Stimulated activated CD8-positive, alpha-beta memory T cell treated with anti-CD3 and anti-CD28 coated beads, Interleukin-15, amount 100 ng/mL, for 24 hours (primary cell): ENCODE measurements at regions not wholly inside any gene's neighbourhood (a gene's known extent, or its start where the extent isn't known, plus 50 kb on each side); places are given as distances from the start of the nearest gene placed in this dataset.
"Not testable (repeated sequence)": the region's sequence is repeated elsewhere in the genome, so short reads cannot be mapped to it uniquely, and the experiment has no call there.

Source experiments
- DNase-seq: peaks from one replicate; pipeline ENCODE4 v3.0.0-alpha.2; 2020; ENCODE audit warnings: low read depth

DNA sequence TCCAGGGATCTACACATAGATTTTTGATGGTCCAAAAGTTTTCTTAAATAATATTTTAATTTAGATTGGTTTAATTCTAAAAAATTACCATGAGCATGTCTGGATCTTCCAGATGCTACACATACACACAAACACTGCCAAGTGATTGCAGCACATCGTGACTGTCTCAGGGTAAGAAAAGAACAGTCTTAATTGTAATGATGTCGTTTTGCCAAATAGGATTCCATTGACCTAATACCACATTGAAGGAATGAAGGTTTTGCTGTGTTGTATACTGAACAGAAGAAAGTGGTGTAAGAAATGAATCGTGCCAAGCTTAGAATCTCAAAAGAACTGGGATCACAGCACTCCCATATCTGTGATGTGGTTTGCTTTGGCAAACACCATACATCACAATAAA is 633.3 kb upstream of the CAMK1G start:
- DNase-seq, result no peak

DNA sequence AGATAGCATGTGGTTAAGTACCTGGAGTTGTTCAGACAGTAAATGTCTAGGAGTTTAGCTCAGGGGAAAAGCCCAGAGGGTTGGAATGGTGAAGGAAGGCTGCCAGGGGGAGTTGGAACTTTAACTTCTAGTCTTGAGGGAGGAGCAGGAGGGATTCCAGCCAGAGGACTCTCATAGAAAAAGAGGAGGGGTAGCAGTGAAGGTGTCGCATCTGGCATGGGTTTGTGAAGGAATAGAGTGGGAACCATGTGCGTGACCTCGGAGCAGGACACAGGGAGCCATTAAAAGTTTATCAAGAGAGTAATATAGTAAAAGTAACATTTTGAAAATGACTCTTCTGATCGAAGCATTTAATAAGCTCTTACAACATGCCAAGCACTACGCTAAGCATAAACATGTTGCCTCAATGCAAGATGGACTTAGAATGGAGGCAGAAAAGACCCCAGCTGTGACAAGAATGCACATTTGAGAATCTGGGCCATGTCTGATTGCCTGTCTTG is 632.4 kb upstream of the CAMK1G start:
- DNase-seq, result no peak

DNA sequence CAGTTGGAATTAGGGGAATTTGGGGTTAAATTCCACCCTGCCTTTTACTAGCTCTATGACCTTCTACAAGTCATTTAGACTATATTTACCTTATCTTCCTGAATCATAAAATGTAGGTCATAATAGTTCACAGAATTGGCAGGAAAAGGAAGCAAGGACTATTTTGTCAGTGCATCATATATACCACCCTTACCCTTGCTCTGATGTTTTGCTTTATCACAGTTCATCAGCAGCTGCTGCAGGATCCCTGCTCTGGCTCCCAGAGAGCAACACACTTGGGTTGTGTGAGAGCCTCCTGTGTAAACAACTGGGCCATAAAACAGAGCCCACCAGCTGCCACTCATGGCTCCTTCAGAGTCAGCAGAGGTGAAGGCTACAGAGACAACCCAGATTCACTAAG is 631.6 kb upstream of the CAMK1G start:
- no peak for DNase-seq

DNA sequence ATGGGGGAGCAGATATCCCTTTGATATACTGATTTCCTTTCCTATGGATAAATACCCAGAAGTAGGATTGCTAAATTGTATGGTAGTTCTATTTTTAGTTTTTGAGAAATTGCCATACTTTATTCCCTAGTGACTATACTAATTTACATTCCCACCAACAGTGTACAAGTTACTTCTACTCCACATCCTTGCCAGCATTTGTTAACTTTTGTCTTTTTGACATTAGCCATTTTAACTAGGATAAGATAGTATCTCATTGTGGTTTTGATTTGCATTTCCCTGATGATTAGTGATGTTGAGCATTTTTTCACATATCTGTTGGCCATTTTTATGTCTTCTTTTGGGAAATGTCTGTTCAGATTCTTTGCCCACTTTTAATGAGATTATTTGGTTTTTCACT is 620.6 kb upstream of the CAMK1G start:
- no peak for DNase-seq

DNA sequence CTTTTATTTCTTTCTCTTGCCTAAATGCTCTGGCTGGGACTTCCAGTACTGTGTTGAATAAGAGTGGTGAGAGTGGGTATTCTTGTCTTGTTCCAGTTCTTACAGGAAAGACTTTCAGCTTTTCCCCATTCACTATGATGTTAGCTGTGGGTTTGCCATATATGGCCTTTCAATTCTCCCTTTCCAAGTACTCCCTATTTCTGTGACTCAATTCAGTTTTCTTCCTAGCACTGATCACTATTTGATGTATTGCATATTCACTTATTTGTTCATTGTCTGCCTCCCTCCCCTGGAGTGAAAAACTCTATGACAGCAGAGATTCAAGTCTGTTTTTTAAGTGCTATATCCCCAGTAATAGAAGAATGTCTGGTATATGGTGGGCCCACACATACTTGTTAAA is 618.2 kb upstream of the CAMK1G start:
- no peak for DNase-seq

DNA sequence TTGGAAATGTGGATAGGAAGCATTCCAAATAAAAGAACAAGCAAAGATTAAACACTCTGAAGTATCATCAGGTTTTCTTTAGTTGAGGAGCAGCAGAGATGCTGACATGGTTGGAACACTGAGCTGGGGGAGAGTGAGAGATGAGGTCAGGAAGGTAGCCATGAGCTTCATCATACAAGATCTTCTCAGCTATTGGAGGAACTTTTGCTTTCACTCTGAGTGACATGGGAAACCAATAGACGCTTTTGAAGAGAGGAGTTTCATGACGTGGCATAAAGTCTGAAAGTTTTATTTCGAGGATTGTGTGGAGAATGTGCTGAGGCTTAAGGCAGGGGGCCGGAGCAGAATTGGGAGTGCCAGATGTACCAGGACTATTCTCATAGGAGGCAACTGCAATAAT is 616.2 kb upstream of the CAMK1G start:
- DNase-seq, result no peak

DNA sequence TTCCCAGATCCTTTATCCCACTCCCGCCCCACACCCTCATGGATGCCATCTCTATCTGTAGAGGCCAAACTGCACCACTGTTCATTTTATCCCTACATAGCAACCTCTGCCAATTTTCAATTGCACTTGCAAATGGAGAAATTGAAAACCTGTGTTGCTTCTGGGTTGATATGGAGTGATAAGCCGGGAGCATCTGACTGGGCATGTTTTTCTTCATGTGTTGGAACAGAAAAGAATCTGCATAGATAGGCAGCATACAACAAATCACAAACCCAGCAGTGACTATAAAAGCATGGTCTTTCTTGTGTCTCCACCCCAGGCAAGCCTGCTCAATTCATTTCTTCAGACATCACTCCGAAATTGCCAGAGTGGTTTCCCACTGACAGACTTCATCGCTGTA is 608.8 kb upstream of the CAMK1G start:
- no peak for DNase-seq

DNA sequence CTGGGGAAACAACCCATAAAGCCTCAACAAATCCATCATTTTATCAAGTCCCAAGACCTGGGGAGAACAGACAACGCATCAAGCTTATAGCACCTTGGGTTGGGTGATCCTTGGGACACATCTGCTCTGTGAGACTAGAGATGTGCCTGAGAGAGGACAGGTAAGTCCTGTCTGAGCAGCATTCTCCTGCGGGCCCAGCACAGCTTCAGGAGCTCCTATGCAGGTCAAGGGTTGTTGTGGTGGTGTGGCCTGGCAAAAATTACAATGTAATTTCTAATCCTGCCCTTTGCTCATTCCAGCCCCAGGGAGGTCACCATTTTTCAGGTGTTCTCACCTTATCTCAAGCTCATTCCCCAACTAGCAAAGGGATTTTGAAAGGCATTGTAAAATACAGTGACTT is 608.1 kb upstream of the CAMK1G start:
- no peak for DNase-seq

DNA sequence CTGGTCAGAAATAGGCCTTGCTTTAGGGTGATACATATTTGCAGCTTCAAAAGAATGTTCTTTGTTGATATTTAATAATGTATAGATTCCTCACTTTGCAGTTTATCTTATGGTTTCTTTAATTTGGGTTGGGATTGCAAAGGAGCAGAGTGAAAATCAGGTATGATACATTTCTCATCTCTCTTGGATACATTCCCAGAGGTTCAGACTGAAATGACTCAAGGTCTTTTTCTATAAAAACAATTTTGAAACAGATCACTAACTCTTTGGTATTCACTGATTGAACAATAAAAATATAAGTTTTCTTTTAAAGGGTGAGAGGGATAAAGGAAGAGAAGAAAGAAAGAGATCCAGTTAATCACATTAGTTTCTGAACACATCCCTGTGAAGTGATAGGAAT is 606.5 kb upstream of the CAMK1G start:
- DNase-seq, result no peak

DNA sequence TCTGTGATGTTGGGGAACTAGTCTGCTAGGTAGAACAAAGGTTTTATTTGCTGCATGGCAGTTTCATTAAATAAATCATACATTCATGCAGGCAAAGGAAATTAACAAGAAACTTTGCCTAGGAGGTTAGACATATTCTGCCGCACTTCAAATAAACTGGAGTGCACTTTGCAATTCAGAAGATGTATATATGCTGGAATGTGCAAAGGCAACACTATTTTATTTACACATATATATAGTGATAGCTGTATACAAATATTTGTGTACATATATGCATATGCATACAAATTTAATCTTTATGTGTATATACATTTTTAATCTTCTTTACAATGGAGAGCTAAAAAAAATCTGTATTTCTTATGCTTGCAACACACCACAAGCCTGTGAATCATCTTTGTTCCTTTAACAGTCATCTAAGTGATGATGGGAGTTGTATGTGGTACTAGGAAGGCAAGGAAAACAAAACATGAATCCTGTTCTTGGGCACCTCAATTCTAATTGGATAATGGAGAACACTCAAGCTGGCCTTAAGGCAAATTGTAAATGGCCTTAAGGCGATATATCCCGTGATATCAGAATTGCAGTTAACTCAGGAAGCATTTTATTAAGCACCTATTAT is 605.8 kb upstream of the CAMK1G start:
- no peak for DNase-seq

DNA sequence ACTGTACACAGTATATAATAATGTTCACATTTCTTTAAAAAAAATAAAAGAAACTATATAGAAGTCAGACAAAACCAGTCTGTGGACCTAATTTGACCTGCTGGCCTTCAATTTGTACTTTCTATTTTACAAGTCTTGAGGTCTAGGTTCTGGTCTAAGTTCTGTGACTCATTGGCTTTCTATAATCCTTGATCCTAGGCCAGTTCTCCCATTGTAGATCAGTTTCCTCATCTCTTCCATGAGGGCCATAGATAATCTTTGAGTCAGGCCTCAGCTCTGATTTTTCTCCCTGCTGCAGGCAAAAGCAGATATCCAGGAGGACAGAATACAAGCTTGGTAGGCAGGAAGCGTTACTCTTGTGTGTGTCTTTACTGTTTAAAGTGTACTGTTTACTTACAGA is 603.7 kb upstream of the CAMK1G start:
- DNase-seq, result no peak

DNA sequence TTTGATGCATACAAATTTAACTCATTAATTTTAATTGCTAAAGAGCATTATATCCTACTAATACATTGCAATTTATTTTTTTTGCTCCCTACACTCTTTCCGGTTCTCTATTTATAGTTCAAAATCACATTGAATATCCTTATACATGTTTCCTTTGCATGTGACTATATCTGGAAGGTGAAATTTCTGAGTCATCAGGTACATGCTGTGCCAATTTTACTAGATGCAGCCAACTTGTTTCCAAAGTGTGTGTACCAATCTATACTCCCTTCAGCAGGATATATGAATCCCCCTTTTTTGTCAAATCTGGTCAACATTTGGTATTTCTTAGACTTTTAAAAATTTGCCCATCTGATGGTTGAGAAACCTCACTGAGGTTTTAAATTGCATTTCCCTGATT is 602.9 kb upstream of the CAMK1G start:
- DNase-seq, result no peak

DNA sequence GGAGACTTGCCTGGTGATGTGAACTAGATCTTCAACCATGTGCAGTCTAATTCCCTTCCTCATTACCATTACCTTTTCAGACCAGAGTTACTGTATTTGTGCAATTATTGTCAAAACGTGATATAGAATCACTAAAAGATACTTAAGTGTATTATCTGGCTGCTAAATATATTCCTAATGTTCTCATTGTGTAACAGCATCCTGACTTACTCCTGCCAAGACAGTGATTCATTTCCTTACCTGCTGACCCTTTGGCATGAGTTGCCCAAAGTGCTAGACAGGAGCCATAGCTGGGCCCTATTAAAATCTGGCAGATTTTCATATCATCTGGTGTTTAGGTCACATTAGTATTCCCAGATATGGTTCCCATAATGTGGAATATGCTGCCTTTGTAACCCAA is 598.3 kb upstream of the CAMK1G start:
- no peak for DNase-seq

DNA sequence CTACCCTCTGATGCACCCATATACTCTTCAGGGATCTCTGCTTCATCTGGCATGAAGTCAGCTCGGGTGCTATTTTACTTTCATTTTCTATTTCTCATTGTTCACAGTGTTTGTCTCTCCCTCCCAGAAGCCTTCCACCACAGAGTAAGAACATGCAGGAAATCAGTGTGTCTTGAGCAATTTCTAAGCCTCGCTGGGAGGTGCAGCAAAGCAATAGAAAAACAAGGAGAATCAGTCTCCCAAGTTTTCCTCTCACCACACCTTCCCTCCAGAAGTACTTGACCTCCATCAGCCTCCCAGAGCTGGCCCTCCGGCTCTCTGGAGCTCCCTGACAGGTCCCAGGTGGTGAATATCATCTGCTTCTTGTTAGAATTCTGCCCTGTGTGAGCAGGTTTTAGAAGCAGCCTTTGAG is 594.7 kb upstream of the CAMK1G start:
- no peak for DNase-seq

DNA sequence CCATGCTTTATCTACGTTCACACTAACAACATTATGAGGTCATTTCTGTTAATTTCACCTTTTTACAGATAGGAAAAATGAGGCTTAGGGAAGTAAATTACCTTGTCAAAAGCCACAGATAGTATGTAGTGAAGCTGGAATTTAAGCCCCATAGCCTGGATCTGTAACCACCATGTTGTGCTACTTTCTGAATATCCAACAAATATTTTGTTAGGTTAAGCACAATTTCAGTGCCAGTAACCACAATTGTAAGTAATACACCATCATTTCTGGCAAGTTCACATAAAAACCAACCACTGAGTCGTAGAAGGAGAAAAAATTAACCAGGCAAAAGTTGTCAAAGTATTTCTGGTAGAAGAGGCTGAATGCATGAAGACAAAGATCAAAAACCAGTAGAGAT is 593.1 kb upstream of the CAMK1G start:
- no peak for DNase-seq

DNA sequence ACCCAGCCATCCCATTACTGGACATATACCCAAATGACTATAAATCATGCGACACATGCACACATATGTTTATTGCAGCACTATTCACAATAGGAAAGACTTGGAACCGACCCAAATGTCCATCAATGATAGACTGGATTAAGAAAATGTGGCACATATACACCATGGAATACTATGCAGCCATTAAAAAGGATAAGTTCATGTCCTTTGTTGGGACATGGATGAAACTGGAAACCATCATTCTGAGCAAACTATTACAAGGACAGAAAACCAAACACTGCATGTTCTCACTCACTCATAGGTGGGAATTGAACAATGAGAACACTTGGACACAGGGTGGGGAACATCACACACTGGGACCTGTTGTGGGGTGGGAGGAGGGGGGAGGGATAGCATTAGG is 586.5 kb upstream of the CAMK1G start:
- not testable (repeated sequence) for DNase-seq

DNA sequence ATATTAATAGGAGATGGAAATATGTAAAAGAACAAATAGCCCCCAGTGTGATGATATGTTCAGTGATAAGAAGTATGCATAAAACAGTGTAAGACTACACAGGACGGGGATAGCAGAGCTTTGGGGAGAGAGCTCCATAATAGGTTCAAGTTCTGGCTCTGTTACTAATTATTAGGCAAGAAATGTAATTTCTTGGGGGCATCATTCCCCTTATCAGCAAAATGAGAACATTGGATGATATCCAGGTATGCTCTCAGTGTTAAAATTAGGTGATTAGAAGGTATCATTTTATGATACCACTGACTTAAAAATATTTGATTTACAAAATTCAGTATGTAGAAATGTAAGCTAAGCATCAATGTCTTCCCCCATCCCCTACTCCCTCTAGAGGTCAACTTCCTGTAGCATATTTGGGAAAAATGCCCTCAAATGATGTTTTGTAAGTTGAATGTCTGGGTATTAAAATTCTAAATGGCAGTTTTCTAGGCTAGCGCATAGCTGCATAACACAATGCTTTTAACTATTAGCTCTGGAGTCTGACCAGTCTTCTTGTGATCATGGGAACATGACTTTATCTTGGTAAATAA is 585.7 kb upstream of the CAMK1G start:
- DNase-seq, result no peak

DNA sequence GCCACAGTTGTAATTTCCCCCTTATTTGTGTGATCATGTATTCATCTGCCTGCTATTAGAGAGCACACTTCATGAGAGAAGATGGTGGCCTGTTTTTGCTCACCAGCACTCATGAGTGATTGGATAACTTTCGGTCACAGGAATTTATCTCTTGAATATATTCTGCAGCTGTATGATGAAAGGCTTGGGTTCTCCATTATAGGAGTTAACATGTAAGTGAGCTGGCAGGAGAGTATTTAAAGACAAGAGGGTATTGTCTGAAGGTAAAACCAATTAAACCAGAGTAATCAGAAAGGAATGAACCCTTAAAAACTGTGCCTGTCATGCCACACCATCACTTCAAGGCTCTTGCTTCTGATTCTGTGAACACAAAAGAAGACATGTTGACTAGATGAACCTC is 574.9 kb upstream of the CAMK1G start:
- no peak for DNase-seq

DNA sequence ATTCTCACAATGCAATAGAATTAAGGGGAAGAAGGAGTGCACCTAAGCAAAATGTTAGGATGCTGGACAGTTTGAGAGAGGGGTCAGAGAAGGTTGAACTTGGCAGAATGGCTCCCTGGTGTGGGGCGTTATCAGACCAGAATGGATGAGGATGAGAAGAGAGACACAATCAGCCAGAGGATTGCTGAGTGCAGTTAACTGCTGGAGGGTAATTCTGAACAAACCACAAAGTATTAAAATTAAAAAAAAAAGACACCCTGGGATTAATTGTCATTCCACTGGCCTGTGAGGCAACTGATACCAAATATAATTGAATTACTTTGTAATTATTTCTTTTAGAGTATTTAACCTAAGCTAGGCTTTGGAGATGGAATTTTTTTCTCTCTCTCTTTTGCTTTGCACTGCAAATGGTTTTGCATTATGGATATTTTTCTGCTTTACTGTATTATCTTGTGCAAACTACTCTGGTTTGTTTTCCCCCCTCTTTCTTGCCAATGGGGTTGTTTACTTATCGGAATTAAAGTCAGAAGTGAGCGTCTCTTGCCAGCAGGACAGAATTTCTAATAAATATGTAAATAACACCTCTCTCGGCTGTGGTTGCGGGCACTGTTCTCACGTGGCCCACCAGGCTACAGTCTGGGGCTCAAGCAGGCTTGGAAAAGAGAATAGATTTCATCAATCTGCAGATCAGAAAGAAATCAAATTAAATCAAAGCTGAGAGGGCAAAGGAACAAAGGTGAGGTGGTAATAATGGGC is 572.9 kb upstream of the CAMK1G start:
- no peak for DNase-seq

DNA sequence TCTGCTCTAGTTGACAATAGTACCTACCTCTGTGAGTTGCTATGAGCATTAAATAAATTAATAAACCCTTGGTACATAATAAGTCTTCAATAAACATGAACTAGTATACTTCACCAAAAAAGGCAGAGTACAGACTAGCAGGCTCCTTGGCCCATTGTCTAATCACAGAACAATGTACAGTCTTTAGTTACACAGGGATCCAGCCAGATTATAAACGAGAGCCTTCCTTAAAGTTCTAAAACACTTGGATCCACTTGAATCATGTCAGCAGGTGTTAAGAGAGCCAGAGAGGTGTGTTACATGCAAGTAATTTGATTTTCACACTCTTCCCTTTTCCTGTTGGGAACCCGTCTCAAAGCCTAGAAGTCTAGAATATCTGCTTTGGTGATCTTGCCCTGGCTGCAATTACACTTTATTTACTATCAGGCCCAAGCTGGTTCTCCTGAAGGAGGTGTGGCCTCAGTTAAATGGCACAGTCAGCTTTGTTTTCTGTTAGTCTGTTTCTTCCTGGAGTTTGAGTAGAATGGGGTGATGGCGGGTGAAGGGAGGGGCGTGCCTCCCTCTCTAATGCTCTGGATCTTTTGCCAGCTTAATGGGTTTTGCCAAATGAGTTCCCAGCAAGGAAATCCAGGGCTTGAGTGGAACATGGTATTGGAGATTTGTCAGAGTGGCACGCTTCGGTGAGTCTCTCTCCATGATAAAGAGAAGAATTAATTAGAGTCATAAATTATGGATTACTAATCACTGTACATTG is 570.9 kb upstream of the CAMK1G start:
- no peak for DNase-seq

DNA sequence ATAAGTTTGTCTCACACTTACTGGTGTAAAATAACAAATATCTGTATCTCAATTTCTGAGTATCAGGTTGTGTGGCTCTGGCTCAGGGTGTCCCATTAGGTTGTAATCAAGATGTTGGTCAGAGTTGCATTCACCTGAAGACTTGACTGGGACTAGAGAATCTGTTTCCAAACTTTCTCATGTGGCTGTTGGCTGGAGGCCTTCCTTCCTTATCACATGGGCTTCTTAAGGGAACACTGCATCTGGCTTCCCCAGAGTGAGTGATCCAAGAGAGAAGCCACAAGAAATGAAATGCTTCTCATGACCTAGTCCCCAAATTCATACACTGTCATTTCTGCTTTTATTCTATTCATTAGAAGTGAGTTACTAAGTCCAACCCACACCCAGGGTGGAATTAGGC is 568.4 kb upstream of the CAMK1G start:
- no peak for DNase-seq

DNA sequence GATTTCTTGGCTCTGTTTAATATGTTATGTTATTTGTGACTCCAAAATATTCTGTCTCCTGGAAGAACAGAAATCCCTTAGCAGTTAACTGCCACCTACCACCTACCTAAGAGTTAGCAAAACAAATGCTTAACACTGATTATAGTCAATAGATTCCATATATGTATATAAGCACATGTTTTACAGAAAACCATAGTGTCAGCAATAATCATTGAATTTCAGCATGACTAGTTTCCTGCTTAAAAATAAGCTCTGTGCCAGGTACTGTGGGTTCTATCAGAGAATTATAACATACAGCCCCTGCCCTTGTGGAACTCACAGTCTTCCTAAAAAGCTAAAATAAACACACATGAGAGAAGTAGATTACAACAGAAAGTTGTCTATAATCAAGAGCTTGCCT is 561.9 kb upstream of the CAMK1G start:
- no peak for DNase-seq

DNA sequence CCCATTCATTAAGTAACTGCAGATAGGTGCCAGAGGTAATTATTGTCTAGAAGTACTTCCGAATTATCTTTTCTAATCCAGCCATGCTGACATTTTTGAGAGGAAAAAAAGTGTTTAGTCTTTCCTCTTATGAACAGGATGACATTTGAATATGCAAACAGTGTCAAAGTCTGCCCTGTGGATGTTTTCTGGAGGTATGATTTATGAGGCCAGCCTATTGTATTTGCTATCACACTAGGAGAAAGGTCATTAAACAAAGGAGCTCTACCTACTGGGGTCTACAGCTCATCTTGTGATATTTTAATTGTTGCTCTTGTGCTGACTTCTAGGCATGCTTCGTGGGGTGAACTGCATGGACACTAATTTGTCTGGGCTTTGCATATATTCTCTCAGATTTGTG is 559.7 kb upstream of the CAMK1G start:
- no peak for DNase-seq
